ENCODE measurements at regions not wholly inside any gene's neighbourhood (a gene's known extent, or its start where the extent isn't known, plus 50 kb on each side); places are given as distances from the start of the nearest gene placed in this dataset.

DNA sequence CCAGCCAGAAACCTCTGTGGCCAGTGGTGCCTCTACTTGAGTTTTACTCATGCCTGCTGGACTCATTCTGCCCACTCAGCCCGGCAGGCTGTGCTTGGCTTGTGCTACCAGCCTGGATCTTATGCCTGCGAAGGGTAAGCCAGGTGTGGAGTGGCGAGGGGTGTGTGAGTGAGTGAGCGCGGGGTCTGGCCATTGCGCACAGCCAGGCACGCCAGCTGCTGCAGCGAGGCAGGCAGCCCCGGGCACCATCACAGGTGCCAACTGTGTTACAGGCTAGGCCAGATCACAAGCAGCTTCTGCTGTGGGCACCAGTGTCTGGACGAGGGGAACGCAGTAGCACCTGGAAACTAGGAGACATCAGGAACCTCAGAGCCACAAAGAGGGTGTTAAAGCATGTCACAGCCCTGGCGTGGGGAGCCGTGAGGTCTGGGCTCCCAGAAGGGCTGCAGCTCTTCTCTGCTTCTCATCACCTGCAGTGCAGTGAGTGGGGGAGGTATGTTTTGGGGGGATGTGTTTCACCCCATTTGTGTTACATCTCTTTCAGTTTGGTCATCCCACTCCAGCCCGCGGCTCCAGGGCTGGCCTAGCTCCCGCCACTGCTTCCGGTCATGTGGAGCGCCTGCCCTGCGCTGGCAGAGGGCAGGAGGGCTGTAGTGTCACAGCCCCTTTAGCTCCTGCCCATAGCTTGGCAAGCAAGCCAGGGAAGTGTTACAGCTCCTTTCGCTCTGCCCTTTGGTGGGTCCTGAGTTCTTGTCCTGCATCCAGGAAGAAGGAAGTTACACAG is 379.7 kb upstream of the IMPG1 start:
- TF ChIP-seq EZH2 (IDR thresholded peaks at IDR 0.05; ENCODE audit: low read depth) (no peak), CTCF (conservative IDR thresholded peaks at IDR 0.05) (no peak)
